Skeletal muscle satellite cell (primary cell): ENCODE measurements at regions not wholly inside any gene's neighbourhood (a gene's known extent, or its start where the extent isn't known, plus 50 kb on each side); places are given as distances from the start of the nearest gene placed in this dataset.

Experiments used
- H3K27me3 ChIP-seq: 2 replicates; pipeline ENCODE4 v1.7.0; 2013; ENCODE audit warnings: low read length; ENCODE audit not compliant: control insufficient read depth, insufficient read depth
- H3K36me3 ChIP-seq: 2 replicates; pipeline ENCODE4 v1.7.0; 2013; ENCODE audit warnings: mild to moderate bottlenecking, control low read depth, low read length; ENCODE audit not compliant: insufficient read depth
- H3K4me1 ChIP-seq: 2 replicates; pipeline ENCODE4 v1.7.0; 2013; ENCODE audit warnings: low read length; ENCODE audit not compliant: control insufficient read depth, insufficient read depth
- H3K4me2 ChIP-seq: 2 replicates; pipeline ENCODE4 v1.7.0; 2013; ENCODE audit warnings: mild to moderate bottlenecking, low read length
- H3K4me3 ChIP-seq: 2 replicates; pipeline ENCODE4 v1.7.0; 2013; ENCODE audit warnings: low read length
- H3K9ac ChIP-seq: 2 replicates; pipeline ENCODE4 v1.7.0; 2013; ENCODE audit warnings: mild to moderate bottlenecking, low read depth, low read length, moderate library complexity
- H3K9me3 ChIP-seq: replicated peaks from 2 replicates; pipeline ENCODE4 v1.7.0; 2013; ENCODE audit warnings: mild to moderate bottlenecking, control low read depth, low read length

DNA sequence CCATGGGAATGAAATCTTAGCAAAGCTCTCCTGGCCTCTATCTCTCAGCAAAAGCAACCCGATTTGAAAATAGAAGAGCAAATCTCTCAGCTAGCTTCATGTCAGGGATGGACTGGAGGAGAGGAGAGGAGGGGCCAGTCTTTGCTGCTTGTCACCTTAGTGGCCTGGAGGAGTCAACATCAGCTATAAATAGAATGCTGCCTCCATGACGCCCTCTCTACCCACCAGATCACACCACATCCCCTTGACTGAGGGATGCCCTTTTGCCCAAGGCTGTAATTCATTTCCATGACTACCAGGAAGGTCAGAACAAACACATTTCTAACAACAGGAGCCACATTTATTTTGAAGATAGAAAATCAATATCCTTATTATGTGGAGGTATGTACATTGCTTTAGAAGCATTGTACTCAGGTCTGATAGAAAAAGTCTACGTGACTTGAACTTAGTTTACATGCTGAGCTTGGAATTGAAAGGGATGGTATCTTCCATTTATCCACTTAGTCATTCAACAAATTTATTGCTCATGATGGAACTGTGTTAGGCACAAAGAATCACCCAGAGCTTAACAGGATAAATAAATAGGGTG is 92.4 kb upstream of the LIFR start:
- peaks cover 12% of the 10 kb centered on the region for H3K4me1 ChIP-seq
- peaks cover 21% of the 10 kb centered on the region for H3K27me3 ChIP-seq
- no peak overlapping the region for H3K4me2 ChIP-seq
- H3K9ac ChIP-seq = no peak overlapping the region
- no peak overlapping the region for H3K4me3 ChIP-seq
- no peaks in the 10 kb centered on the region for H3K9me3 ChIP-seq
- no peaks in the 10 kb centered on the region for H3K36me3 ChIP-seq

- Histone ChIP-seq H3K9ac (no peak overlapping the region), H3K4me1 (peaks cover 12% of the 10 kb centered on the region), H3K27me3 (peaks cover 12% of the 10 kb centered on the region), H3K36me3 (no peaks in the 10 kb centered on the region), H3K4me2 (peak overlapping the region; percentile 68), H3K9me3 (no peaks in the 10 kb centered on the region), H3K4me3 (peak overlapping the region; percentile 48)
Observed at GRCh38 chr5:38650540-38650939, 94.1 kb upstream of the LIFR start.

- peaks cover 12% of the 10 kb centered on the region for H3K4me1 ChIP-seq
- H3K4me3 ChIP-seq = peak overlapping the region; percentile 48
- H3K9ac ChIP-seq = no peak overlapping the region
- H3K9me3 ChIP-seq = no peaks in the 10 kb centered on the region
- H3K27me3 ChIP-seq = peaks cover 9% of the 10 kb centered on the region
- peak overlapping the region; percentile 68 for H3K4me2 ChIP-seq
- no peaks in the 10 kb centered on the region for H3K36me3 ChIP-seq
Observed at GRCh38 chr5:38650946-38651345, 94.5 kb upstream of the LIFR start.

DNA sequence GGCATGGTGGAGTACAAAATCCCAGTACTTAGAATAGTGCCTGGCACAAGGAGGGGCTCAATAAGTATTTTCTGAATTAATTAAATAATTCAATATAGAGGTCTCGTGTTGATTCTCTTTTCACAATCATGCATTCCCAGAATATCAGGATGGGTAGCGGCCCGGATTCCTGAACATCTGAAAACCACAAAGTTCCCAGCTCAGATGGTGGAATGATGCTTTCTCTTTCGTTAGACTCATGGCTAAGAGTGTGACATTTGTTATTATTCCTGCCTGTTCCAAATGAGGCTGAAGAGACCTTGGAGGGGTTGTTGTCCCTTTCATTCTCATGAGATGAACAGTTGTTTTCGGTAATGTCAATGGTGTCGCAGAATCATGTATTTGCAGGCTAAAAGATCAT is 95.4 kb upstream of the LIFR start:
- Histone ChIP-seq H3K4me1 (peaks cover 12% of the 10 kb centered on the region), H3K9ac (no peak overlapping the region), H3K27me3 (peaks cover 15% of the 10 kb centered on the region), H3K4me3 (no peak overlapping the region), H3K9me3 (no peaks in the 10 kb centered on the region), H3K4me2 (no peak overlapping the region), H3K36me3 (no peaks in the 10 kb centered on the region)

DNA sequence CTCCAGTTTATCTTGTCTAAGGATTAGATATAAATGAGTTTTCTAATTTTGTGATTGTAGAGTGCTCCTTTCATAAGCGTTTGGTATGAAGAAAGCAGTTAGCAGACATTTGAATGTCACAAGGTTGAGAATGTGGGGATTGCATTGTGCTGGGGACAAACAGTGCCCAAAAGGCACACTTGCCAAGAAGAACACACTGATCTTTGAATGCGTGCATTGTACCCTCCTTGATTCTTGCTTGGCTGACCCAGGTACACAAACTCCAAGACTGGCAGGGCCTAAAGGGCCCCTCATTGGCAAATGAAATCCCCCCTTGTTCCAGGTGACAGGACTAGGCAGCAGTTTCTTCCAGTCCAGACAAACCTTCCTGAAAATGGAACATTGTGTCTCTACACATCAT is 96.9 kb upstream of the LIFR start:
- Histone ChIP-seq H3K9me3 (no peaks in the 10 kb centered on the region), H3K4me1 (peaks cover 12% of the 10 kb centered on the region), H3K27me3 (peaks cover 20% of the 10 kb centered on the region), H3K4me2 (no peak overlapping the region), H3K9ac (no peak overlapping the region), H3K36me3 (no peaks in the 10 kb centered on the region), H3K4me3 (no peak overlapping the region)

DNA sequence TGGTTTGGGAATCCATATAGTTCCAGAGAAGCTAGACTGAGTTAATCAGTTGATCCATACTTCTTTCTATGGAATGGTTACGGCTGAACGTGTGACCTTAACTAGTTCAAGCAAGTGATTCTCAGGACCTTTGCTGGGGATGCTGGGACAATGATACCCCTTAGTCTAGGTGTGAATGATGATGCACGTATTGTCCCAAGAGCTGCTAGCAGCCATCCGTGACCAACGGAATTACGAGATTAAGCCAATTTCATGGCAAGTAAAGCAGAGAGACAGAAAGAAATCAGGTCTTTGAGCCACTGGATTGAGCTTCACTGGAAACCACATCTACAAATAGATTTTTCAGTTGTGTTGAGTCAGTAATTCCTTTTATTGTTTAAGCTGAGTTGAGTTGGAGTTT is 99.2 kb upstream of the LIFR start:
- no peaks in the 10 kb centered on the region for H3K36me3 ChIP-seq
- no peak overlapping the region for H3K9ac ChIP-seq
- H3K27me3 ChIP-seq = peaks cover 20% of the 10 kb centered on the region
- peaks cover 8% of the 10 kb centered on the region for H3K4me1 ChIP-seq
- no peaks in the 10 kb centered on the region for H3K9me3 ChIP-seq
- H3K4me2 ChIP-seq = no peak overlapping the region
- H3K4me3 ChIP-seq = no peak overlapping the region

DNA sequence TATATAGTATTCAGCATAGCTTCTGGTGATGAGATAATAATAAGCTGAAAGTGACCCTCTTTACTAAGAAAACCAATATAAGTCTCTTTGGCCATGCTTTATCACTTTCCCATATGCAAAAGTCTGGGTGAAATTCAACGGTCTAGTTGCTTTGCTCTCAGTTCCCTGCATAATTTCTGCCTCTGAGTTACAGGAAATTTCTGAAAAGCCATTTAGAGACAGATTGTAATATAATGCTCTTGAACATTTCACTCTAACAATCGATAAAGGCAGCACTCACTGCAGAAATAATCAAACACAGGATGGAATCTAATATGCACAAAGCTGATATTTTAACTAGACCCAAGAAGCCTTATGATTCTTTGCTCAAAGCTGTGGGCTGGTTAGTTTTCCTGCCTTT is 100.1 kb upstream of the LIFR start:
- H3K4me3 ChIP-seq = no peak overlapping the region
- no peaks in the 10 kb centered on the region for H3K9me3 ChIP-seq
- no peaks in the 10 kb centered on the region for H3K4me1 ChIP-seq
- H3K27me3 ChIP-seq = peaks cover 24% of the 10 kb centered on the region
- no peak overlapping the region for H3K4me2 ChIP-seq
- no peaks in the 10 kb centered on the region for H3K36me3 ChIP-seq
- no peak overlapping the region for H3K9ac ChIP-seq

- H3K4me2 ChIP-seq = no peak overlapping the region
- no peak overlapping the region for H3K9ac ChIP-seq
- no peaks in the 10 kb centered on the region for H3K4me1 ChIP-seq
- H3K4me3 ChIP-seq = no peak overlapping the region
- peaks cover 29% of the 10 kb centered on the region for H3K27me3 ChIP-seq
- H3K9me3 ChIP-seq = no peaks in the 10 kb centered on the region
- H3K36me3 ChIP-seq = no peaks in the 10 kb centered on the region
Observed at GRCh38 chr5:38657020-38657419, 100.6 kb upstream of the LIFR start.

GRCh38 chr5:38660194-38660668 is 103.8 kb upstream of the LIFR start:
- no peaks in the 10 kb centered on the region for H3K9me3 ChIP-seq
- no peak overlapping the region for H3K9ac ChIP-seq
- no peaks in the 10 kb centered on the region for H3K36me3 ChIP-seq
- H3K4me3 ChIP-seq = no peak overlapping the region
- peaks cover 31% of the 10 kb centered on the region for H3K27me3 ChIP-seq
- H3K4me1 ChIP-seq = no peaks in the 10 kb centered on the region
- H3K4me2 ChIP-seq = peak overlapping the region; percentile 61

GRCh38 chr5:38662090-38662489 is 105.6 kb upstream of the LIFR start:
- Histone ChIP-seq H3K9ac (no peak overlapping the region), H3K4me3 (no peak overlapping the region), H3K4me1 (peaks cover 4% of the 10 kb centered on the region), H3K9me3 (no peaks in the 10 kb centered on the region), H3K27me3 (peaks cover 21% of the 10 kb centered on the region), H3K36me3 (no peaks in the 10 kb centered on the region), H3K4me2 (no peak overlapping the region)

GRCh38 chr5:38663249-38663648 is 106.8 kb upstream of the LIFR start:
- Histone ChIP-seq H3K36me3 (no peaks in the 10 kb centered on the region), H3K9ac (no peak overlapping the region), H3K4me3 (no peak overlapping the region), H3K27me3 (peaks cover 22% of the 10 kb centered on the region), H3K4me1 (peaks cover 4% of the 10 kb centered on the region), H3K9me3 (no peaks in the 10 kb centered on the region), H3K4me2 (no peak overlapping the region)

GRCh38 chr5:38666668-38667498 is 110.4 kb upstream of the LIFR start:
- peaks cover 30% of the 10 kb centered on the region for H3K27me3 ChIP-seq
- H3K4me2 ChIP-seq = no peak overlapping the region
- peaks cover 4% of the 10 kb centered on the region for H3K4me1 ChIP-seq
- no peak overlapping the region for H3K9ac ChIP-seq
- no peaks in the 10 kb centered on the region for H3K36me3 ChIP-seq
- H3K9me3 ChIP-seq = no peaks in the 10 kb centered on the region
- H3K4me3 ChIP-seq = no peak overlapping the region
